OCI-LY1 (cell line): ENCODE measurements at regions not wholly inside any gene's neighbourhood (a gene's known extent, or its start where the extent isn't known, plus 50 kb on each side); places are given as distances from the start of the nearest gene placed in this dataset.

Experiments
- H2AFZ ChIP-seq: fragments of 200-600 bp; sonication (generic), shearing (Covaris generic); 2 replicates; pipeline ENCODE4 v1.6.0; 2014; ENCODE audit warnings: antibody characterized with exemption, mild to moderate bottlenecking, low read length
- H3F3A ChIP-seq: fragments of 200-600 bp; sonication (generic), shearing (Covaris generic); 2 replicates; pipeline ENCODE4 v1.6.0; 2014; ENCODE audit warnings: mild to moderate bottlenecking, antibody characterized with exemption, low read length, moderate library complexity; ENCODE audit not compliant: insufficient read depth
- H3K27ac ChIP-seq: fragments of 200-600 bp; sonication (generic); 2 replicates; pipeline ENCODE4 v1.5.1; 2014; ENCODE audit warnings: low read length, mixed run types, mild to moderate bottlenecking, low read depth; ENCODE audit not compliant: poor library complexity, severe bottlenecking
- H3K27me3 ChIP-seq: fragments of 200-600 bp; sonication (generic); 2 replicates; pipeline ENCODE4 v1.6.0; 2014; ENCODE audit warnings: antibody characterized with exemption, mild to moderate bottlenecking, low read length, moderate library complexity; ENCODE audit not compliant: insufficient read depth
- H3K36me3 ChIP-seq: fragments of 200-600 bp; sonication (generic); 2 replicates; pipeline ENCODE4 v1.6.1; 2014; ENCODE audit warnings: mild to moderate bottlenecking, antibody characterized with exemption, low read length, moderate library complexity, mixed read lengths; ENCODE audit not compliant: insufficient read depth
- H3K4me1 ChIP-seq: fragments of 200-600 bp; sonication (generic); 2 replicates; pipeline ENCODE4 v1.5.1; 2014; ENCODE audit warnings: mild to moderate bottlenecking, low read length, moderate library complexity; ENCODE audit not compliant: insufficient read depth, severe bottlenecking
- H3K4me2 ChIP-seq: fragments of 200-600 bp; sonication (generic), shearing (Covaris generic); 2 replicates; pipeline ENCODE4 v1.6.1; 2014; ENCODE audit warnings: low read length
- H3K4me3 ChIP-seq: fragments of 200-600 bp; sonication (generic); 2 replicates; pipeline ENCODE4 v1.5.1; 2014; ENCODE audit warnings: low read length, low read depth, mild to moderate bottlenecking, mixed read lengths; ENCODE audit not compliant: poor library complexity, severe bottlenecking
- H3K79me2 ChIP-seq: fragments of 200-600 bp; shearing (Covaris generic); 2 replicates; pipeline ENCODE4 v1.6.1; 2016; ENCODE audit warnings: mixed run types, low read length, mixed read lengths; ENCODE audit not compliant: insufficient read depth
- H3K9ac ChIP-seq: fragments of 200-600 bp; sonication (generic), shearing (Covaris generic); 2 replicates; pipeline ENCODE4 v1.6.1; 2014; ENCODE audit warnings: mild to moderate bottlenecking, low read length, mixed read lengths
- H3K9me2 ChIP-seq: fragments of 200-600 bp; sonication (generic), shearing (Covaris generic); 2 replicates; pipeline ENCODE4 v1.6.1; 2014; ENCODE audit warnings: low read depth, mild to moderate bottlenecking, low read length, mixed read lengths
- H3K9me3 ChIP-seq: fragments of 200-600 bp; shearing (Covaris generic); 2 replicates; pipeline ENCODE4 v1.6.1; 2014; ENCODE audit warnings: low read length, mixed read lengths
- H4K20me1 ChIP-seq: fragments of 200-600 bp; sonication (generic), shearing (Covaris generic); 2 replicates; pipeline ENCODE4 v1.6.0; 2016; ENCODE audit warnings: mild to moderate bottlenecking, low read length; ENCODE audit not compliant: insufficient read depth
- CTCF ChIP-seq: fragments of 200-600 bp; sonication (generic), shearing (Covaris generic); IDR thresholded peaks from 2 replicates; pipeline ENCODE4 v1.5.1; 2017; ENCODE audit warnings: mild to moderate bottlenecking, antibody characterized with exemption, low read length, moderate library complexity, mixed read lengths
- EZH2 ChIP-seq: fragments of 200-600 bp; sonication (generic), shearing (Covaris generic); IDR thresholded peaks from 2 replicates; pipeline ENCODE4 v1.8.0; 2017; ENCODE audit warnings: borderline replicate concordance, mixed run types, mild to moderate bottlenecking, antibody characterized with exemption, low read length, moderate library complexity, mixed read lengths

- Histone ChIP-seq H3K36me3 (no peaks in the 10 kb centered on the region), H3K9me3 (no peaks in the 10 kb centered on the region), H4K20me1 (no peaks in the 10 kb centered on the region), H3K79me2 (no peaks in the 10 kb centered on the region), H3K4me2 (no peak overlapping the region), H3K9ac (no peak overlapping the region), H3K4me1 (no peaks in the 10 kb centered on the region), H3K9me2 (no peaks in the 10 kb centered on the region), H3K4me3 (no peak overlapping the region), H3K27me3 (no peaks in the 10 kb centered on the region), H3F3A (no peaks in the 10 kb centered on the region), H3K27ac (no peak overlapping the region), H2AFZ (no peak overlapping the region)
- TF ChIP-seq CTCF (no peak), EZH2 (no peak)
These were observed 911.9 kb downstream of the METTL15 start for GRCh38 chr11:29019960-29020683.

- Histone ChIP-seq H3K27ac (no peak overlapping the region), H3K79me2 (no peaks in the 10 kb centered on the region), H3K9me3 (no peaks in the 10 kb centered on the region), H3K4me3 (no peak overlapping the region), H2AFZ (no peak overlapping the region), H3K9me2 (no peaks in the 10 kb centered on the region), H3K36me3 (no peaks in the 10 kb centered on the region), H4K20me1 (no peaks in the 10 kb centered on the region), H3K27me3 (no peaks in the 10 kb centered on the region), H3K4me2 (no peak overlapping the region), H3K9ac (no peak overlapping the region), H3F3A (no peaks in the 10 kb centered on the region), H3K4me1 (no peaks in the 10 kb centered on the region)
- TF ChIP-seq CTCF (no peak), EZH2 (no peak)
These were observed 910.4 kb downstream of the METTL15 start for GRCh38 chr11:29018631-29019030.

GRCh38 chr11:29017941-29018340 lies 909.8 kb downstream of the METTL15 start:
- no peak for TF ChIP-seq CTCF
- no peak for TF ChIP-seq EZH2
- no peaks in the 10 kb centered on the region for H3K79me2 ChIP-seq
- no peak overlapping the region for H3K9ac ChIP-seq
- H3K36me3 ChIP-seq, result no peaks in the 10 kb centered on the region
- H3K4me2 ChIP-seq, result no peak overlapping the region
- H3K27ac ChIP-seq, result no peak overlapping the region
- no peak overlapping the region for H3K4me3 ChIP-seq
- no peaks in the 10 kb centered on the region for H3K27me3 ChIP-seq
- no peaks in the 10 kb centered on the region for H3K4me1 ChIP-seq
- no peak overlapping the region for H2AFZ ChIP-seq
- no peaks in the 10 kb centered on the region for H4K20me1 ChIP-seq
- no peaks in the 10 kb centered on the region for H3K9me3 ChIP-seq
- H3K9me2 ChIP-seq, result no peaks in the 10 kb centered on the region
- no peaks in the 10 kb centered on the region for H3F3A ChIP-seq
